ENCODE measurements at regions not wholly inside any gene's neighbourhood (a gene's known extent, or its start where the extent isn't known, plus 50 kb on each side); places are given as distances from the start of the nearest gene placed in this dataset.

GRCh38 chr1:218930000-218930399, 243.7 kb upstream of the LYPLAL1 start:
- H3K9me3 Mint-ChIP-seq (ENCODE audit: unreplicated experiment) = peaks cover under 1% of the 10 kb centered on the region
- no peaks in the 10 kb centered on the region for H3K27me3 ChIP-seq (replicated peaks; ENCODE audit: control insufficient read depth, insufficient read depth, low read length)
- no peaks in the 10 kb centered on the region for H3K36me3 Mint-ChIP-seq (ENCODE audit: insufficient read depth, unreplicated experiment)
- no peaks in the 10 kb centered on the region for H3K36me3 ChIP-seq (ENCODE audit: control insufficient read depth, insufficient read depth, low read length)
- ChIA-PET CTCF (no interaction called here), POLR2A (no interaction called here)
- H3K27ac Mint-ChIP-seq (ENCODE audit: unreplicated experiment) = no peak overlapping the region
- no peak overlapping the region for H3K4me3 Mint-ChIP-seq (ENCODE audit: unreplicated experiment)
- H3K9me3 ChIP-seq = no peaks in the 10 kb centered on the region
- H3K4me1 Mint-ChIP-seq (ENCODE audit: low read depth, unreplicated experiment) = no peaks in the 10 kb centered on the region
- no peak for TF ChIP-seq CTCF (IDR thresholded peaks at IDR 0.05; ENCODE audit: insufficient read depth in 1 of 2, low read depth in 1 of 2, low read length in 1 of 2, severe bottlenecking in 1 of 2, unreplicated experiment in 1 of 2)
- H3K4me3 ChIP-seq (ENCODE audit: low read depth, low read length) = no peak overlapping the region
- H3K27me3 Mint-ChIP-seq (ENCODE audit: insufficient read depth, unreplicated experiment) = no peaks in the 10 kb centered on the region
- no TSS peak for BruUV-seq (replicated peaks)
- peaks cover 10% of the 10 kb centered on the region; the same call in 1 of the 2 replicates for H3K4me1 ChIP-seq
- no peak for DNase-seq
- intact Hi-C loops (cut with micrococcal nuclease; ENCODE audit: unreplicated experiment) = no loop called here

- Mint-ChIP-seq H3K4me3 (ENCODE audit: unreplicated experiment) (no peak overlapping the region), H3K9me3 (ENCODE audit: unreplicated experiment) (peaks cover 7% of the 10 kb centered on the region), H3K36me3 (ENCODE audit: insufficient read depth, unreplicated experiment) (no peaks in the 10 kb centered on the region), H3K27ac (ENCODE audit: unreplicated experiment) (no peak overlapping the region), H3K27me3 (ENCODE audit: insufficient read depth, unreplicated experiment) (no peaks in the 10 kb centered on the region), H3K4me1 (ENCODE audit: low read depth, unreplicated experiment) (no peaks in the 10 kb centered on the region)
- ChIA-PET POLR2A (no interaction called here), CTCF (no interaction called here)
- BruUV-seq (replicated peaks) = no TSS peak
- intact Hi-C loops (cut with micrococcal nuclease; ENCODE audit: unreplicated experiment) = no loop called here
- no peak overlapping the region for H3K4me3 ChIP-seq (ENCODE audit: low read depth, low read length)
- no peaks in the 10 kb centered on the region for H3K27me3 ChIP-seq (replicated peaks; ENCODE audit: control insufficient read depth, insufficient read depth, low read length)
- H3K4me1 ChIP-seq = peaks cover 10% of the 10 kb centered on the region; the same call in 1 of the 2 replicates
- TF ChIP-seq CTCF (IDR thresholded peaks at IDR 0.05; ENCODE audit: insufficient read depth in 1 of 2, low read depth in 1 of 2, low read length in 1 of 2, severe bottlenecking in 1 of 2, unreplicated experiment in 1 of 2) = no peak
- DNase-seq = no peak
- no peaks in the 10 kb centered on the region for H3K36me3 ChIP-seq (ENCODE audit: control insufficient read depth, insufficient read depth, low read length)
- H3K9me3 ChIP-seq = no peaks in the 10 kb centered on the region
Observed at GRCh38 chr1:218930472-218931241, 243.0 kb upstream of the LYPLAL1 start.

GRCh38 chr1:218931324-218931723, 242.4 kb upstream of the LYPLAL1 start:
- no peaks in the 10 kb centered on the region for H3K4me1 Mint-ChIP-seq (ENCODE audit: low read depth, unreplicated experiment)
- H3K4me3 Mint-ChIP-seq (ENCODE audit: unreplicated experiment) = no peak overlapping the region
- ChIA-PET POLR2A (no interaction called here), CTCF (no interaction called here)
- Histone ChIP-seq H3K4me3 (ENCODE audit: low read depth, low read length) (no peak overlapping the region), H3K36me3 (ENCODE audit: control insufficient read depth, insufficient read depth, low read length) (no peaks in the 10 kb centered on the region), H3K9me3 (no peaks in the 10 kb centered on the region), H3K27me3 (replicated peaks; ENCODE audit: control insufficient read depth, insufficient read depth, low read length) (no peaks in the 10 kb centered on the region), H3K4me1 (peaks cover 10% of the 10 kb centered on the region; the same call in 1 of the 2 replicates)
- no peak overlapping the region for H3K27ac Mint-ChIP-seq (ENCODE audit: unreplicated experiment)
- peaks cover 14% of the 10 kb centered on the region for H3K9me3 Mint-ChIP-seq (ENCODE audit: unreplicated experiment)
- H3K36me3 Mint-ChIP-seq (ENCODE audit: insufficient read depth, unreplicated experiment) = no peaks in the 10 kb centered on the region
- no TSS peak for BruUV-seq (replicated peaks)
- H3K27me3 Mint-ChIP-seq (ENCODE audit: insufficient read depth, unreplicated experiment) = no peaks in the 10 kb centered on the region
- no peak for TF ChIP-seq CTCF (IDR thresholded peaks at IDR 0.05; ENCODE audit: insufficient read depth in 1 of 2, low read depth in 1 of 2, low read length in 1 of 2, severe bottlenecking in 1 of 2, unreplicated experiment in 1 of 2)
- DNase-seq = no peak
- intact Hi-C loops (cut with micrococcal nuclease; ENCODE audit: unreplicated experiment) = no loop called here
